HepG2 (cell line): ENCODE measurements at regions not wholly inside any gene's neighbourhood (a gene's known extent, or its start where the extent isn't known, plus 50 kb on each side); places are given as distances from the start of the nearest gene placed in this dataset.

ENCODE experiments used
- ZFYVE20 ChIP-seq: sonication (generic); formaldehyde crosslinking; IDR thresholded peaks from 2 replicates; pipeline ENCODE4 v1.8.0; 2023; ENCODE audit warnings: low read depth, mild to moderate bottlenecking, moderate library complexity, missing genetic modification reagents, borderline replicate concordance
- ZNF274 ChIP-seq: sonication (generic); formaldehyde crosslinking; IDR thresholded peaks from 2 replicates; pipeline ENCODE4 v1.5.1; 2020; ENCODE audit warnings: mild to moderate bottlenecking, missing genetic modification reagents
- ZSCAN30 ChIP-seq: sonication (generic); formaldehyde crosslinking; IDR thresholded peaks from 2 replicates; pipeline ENCODE4 v1.5.0; 2020; ENCODE audit warnings: mild to moderate bottlenecking, missing genetic modification reagents
- TF ChIP-seq, protein P1 (sequence below): IDR thresholded peaks from 2 replicates; pipeline ENCODE4 v1.6.1; 2012; ENCODE audit warnings: inconsistent platforms
- TF ChIP-seq, protein P2 (sequence below), 2 experiments: fragments of 450-650 bp in 1 of 2; sonication (generic) in 1 of 2; formaldehyde crosslinking; IDR thresholded peaks; 2 replicates each; pipeline versions ENCODE4 v1.5.0 to v1.8.0; 2020 to 2022; ENCODE audit warnings: mild to moderate bottlenecking in 1 of 2, missing genetic modification reagents in 1 of 2

DNA sequence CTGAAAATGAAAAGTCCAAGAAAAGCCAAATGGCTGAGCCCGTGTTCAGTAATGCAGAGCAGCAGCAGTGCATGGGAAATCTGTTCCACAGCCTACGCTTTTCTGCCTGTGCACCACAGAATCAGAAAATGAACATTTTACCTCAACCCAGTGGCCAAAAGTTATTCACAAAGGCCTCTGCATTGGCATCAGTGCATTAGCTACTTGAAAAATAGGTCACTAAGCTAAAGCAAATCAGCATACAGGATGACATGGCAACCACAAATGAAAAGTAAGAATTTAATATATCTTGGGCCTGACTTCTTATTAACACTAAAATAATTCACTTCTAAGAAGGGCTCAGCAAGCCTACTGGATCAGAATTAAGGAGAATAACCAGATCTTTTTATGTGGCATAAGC, 1145.3 kb upstream of the CHAC2 start:
- TF ChIP-seq ZSCAN30 (CRISPR knock-in tag) (no peak), ZNF274 (CRISPR knock-in tag) (no peak), ZFYVE20 (CRISPR knock-in tag) (no peak)
- TF ChIP-seq, protein P1, sequence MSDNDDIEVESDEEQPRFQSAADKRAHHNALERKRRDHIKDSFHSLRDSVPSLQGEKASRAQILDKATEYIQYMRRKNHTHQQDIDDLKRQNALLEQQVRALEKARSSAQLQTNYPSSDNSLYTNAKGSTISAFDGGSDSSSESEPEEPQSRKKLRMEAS, result no peak
- TF ChIP-seq, protein P2, sequence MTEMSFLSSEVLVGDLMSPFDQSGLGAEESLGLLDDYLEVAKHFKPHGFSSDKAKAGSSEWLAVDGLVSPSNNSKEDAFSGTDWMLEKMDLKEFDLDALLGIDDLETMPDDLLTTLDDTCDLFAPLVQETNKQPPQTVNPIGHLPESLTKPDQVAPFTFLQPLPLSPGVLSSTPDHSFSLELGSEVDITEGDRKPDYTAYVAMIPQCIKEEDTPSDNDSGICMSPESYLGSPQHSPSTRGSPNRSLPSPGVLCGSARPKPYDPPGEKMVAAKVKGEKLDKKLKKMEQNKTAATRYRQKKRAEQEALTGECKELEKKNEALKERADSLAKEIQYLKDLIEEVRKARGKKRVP (CRISPR knock-in tag; IDR thresholded peaks at IDR 0.05), result no peak
